Neutrophil (primary cell): ENCODE measurements at regions not wholly inside any gene's neighbourhood (a gene's known extent, or its start where the extent isn't known, plus 50 kb on each side); places are given as distances from the start of the nearest gene placed in this dataset.

Experiments
- H3K27ac ChIP-seq: fragments of 200-600 bp; sonication (generic); 2 replicates; pipeline ENCODE4 v1.5.1; 2016; ENCODE audit warnings: mild to moderate bottlenecking, moderate library complexity
- H3K27me3 ChIP-seq: fragments of 200-600 bp; sonication (generic); 2 replicates; pipeline ENCODE4 v1.6.0; 2016; ENCODE audit warnings: mild to moderate bottlenecking
- H3K36me3 ChIP-seq: fragments of 200-600 bp; sonication (generic); 2 replicates; pipeline ENCODE4 v1.5.1; 2017
- H3K4me1 ChIP-seq, 2 experiments: fragments of 200-600 bp in 1 of 2; sonication (generic) in 1 of 2; 1 replicate in 1 of 2; 2 replicates in 1 of 2; pipeline versions ENCODE4 v1.5.1 to v1.6.1; 2013 to 2016; ENCODE audit warnings: low read depth in 1 of 2, low read length in 1 of 2, mild to moderate bottlenecking in 1 of 2, moderate library complexity in 1 of 2; ENCODE audit not compliant: control insufficient read depth in 1 of 2, insufficient read depth in 1 of 2
- H3K4me3 ChIP-seq, 2 experiments: fragments of 200-600 bp in 1 of 2; sonication (generic) in 1 of 2; 1 replicate in 1 of 2; 2 replicates in 1 of 2; pipeline ENCODE4 v1.5.1; 2013 to 2016; ENCODE audit warnings: low read depth in 1 of 2, low read length in 1 of 2, mild to moderate bottlenecking in 1 of 2, moderate library complexity in 1 of 2
- H3K9me3 ChIP-seq: fragments of 200-600 bp; sonication (generic); 2 replicates; pipeline ENCODE4 v1.5.1; 2016
- CTCF ChIP-seq: fragments of 200-600 bp; sonication (generic); IDR thresholded peaks from 2 replicates; pipeline ENCODE4 v1.5.1; 2016; ENCODE audit warnings: antibody characterized with exemption

GRCh38 chr6:88519301-88520016 is 353.3 kb upstream of the CNR1 start:
- no peaks in the 10 kb centered on the region for H3K9me3 ChIP-seq
- no peaks in the 10 kb centered on the region for H3K4me1 ChIP-seq
- no peaks in the 10 kb centered on the region for H3K36me3 ChIP-seq
- H3K27ac ChIP-seq, result no peak overlapping the region
- H3K27me3 ChIP-seq, result no peaks in the 10 kb centered on the region
- no peak for TF ChIP-seq CTCF
- H3K4me3 ChIP-seq, result no peak overlapping the region

- TF ChIP-seq CTCF, result no peak
- no peaks in the 10 kb centered on the region for H3K27me3 ChIP-seq
These were observed 351.6 kb upstream of the CNR1 start for GRCh38 chr6:88517737-88518136.

GRCh38 chr6:88513920-88514319 is 347.8 kb upstream of the CNR1 start:
- Histone ChIP-seq H3K27ac (no peak overlapping the region), H3K4me1 (no peaks in the 10 kb centered on the region), H3K36me3 (no peaks in the 10 kb centered on the region), H3K9me3 (peaks cover 4% of the 10 kb centered on the region), H3K27me3 (no peaks in the 10 kb centered on the region), H3K4me3 (no peak overlapping the region)
- TF ChIP-seq CTCF, result no peak

More at GRCh38 chr6:88517737-88518136, 351.6 kb upstream of the CNR1 start:
- Histone ChIP-seq H3K4me3 (no peak overlapping the region), H3K27ac (no peak overlapping the region), H3K36me3 (no peaks in the 10 kb centered on the region), H3K9me3 (no peaks in the 10 kb centered on the region), H3K4me1 (no peaks in the 10 kb centered on the region)

GRCh38 chr6:88513471-88513870 is 347.3 kb upstream of the CNR1 start:
- Histone ChIP-seq H3K4me1 (no peaks in the 10 kb centered on the region), H3K27me3 (no peaks in the 10 kb centered on the region), H3K9me3 (peaks cover 4% of the 10 kb centered on the region), H3K27ac (no peak overlapping the region), H3K36me3 (no peaks in the 10 kb centered on the region), H3K4me3 (no peak overlapping the region)
- TF ChIP-seq CTCF, result no peak

- Histone ChIP-seq H3K4me1 (no peaks in the 10 kb centered on the region), H3K36me3 (no peaks in the 10 kb centered on the region), H3K27me3 (no peaks in the 10 kb centered on the region), H3K9me3 (peaks cover 4% of the 10 kb centered on the region), H3K4me3 (no peak overlapping the region), H3K27ac (no peak overlapping the region)
- no peak for TF ChIP-seq CTCF
These were observed 346.8 kb upstream of the CNR1 start for GRCh38 chr6:88512951-88513350.
